ENCODE measurements at regions not wholly inside any gene's neighbourhood (a gene's known extent, or its start where the extent isn't known, plus 50 kb on each side); places are given as distances from the start of the nearest gene placed in this dataset.
"Not testable (repeated sequence)": the region's sequence is repeated elsewhere in the genome, so short reads cannot be mapped to it uniquely, and the experiment has no call there.

DNA sequence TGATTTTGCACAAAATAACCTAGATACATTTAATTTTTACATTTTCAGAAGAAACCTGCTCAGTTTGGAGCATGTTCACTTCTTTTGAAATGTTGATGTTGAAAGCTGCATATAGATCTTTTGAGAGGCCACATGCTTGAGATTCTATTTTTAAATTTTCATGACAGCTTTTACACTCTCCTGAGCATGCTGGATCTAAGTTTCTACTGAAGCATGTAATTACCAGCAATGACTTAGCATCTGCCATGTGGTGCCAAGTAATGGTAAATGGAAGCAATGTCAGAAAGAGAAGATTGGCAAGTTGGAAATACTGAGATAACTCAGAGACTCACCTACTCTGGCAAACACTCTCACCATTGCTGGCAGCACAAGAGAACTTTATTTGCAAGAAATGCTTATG lies 310.6 kb downstream of the NSUN3 start:
- POLR2A ChIA-PET = no interaction called here
- CTCF ChIA-PET = interaction anchor here (0.6 kb wide), 1 partner anchor 37 kb away, joined by 3 read pairs; no protein-coding TSS in a partner anchor
- no peak for DNase-seq (ENCODE audit: extremely low spot score)
- no peak for TF ChIP-seq L3MBTL2 (conservative IDR thresholded peaks at IDR 0.05)
- no peak for TF ChIP-seq LEF1 (IDR thresholded peaks at IDR 0.05; ENCODE audit: borderline replicate concordance)
- no peak for TF ChIP-seq ZNF384 (IDR thresholded peaks at IDR 0.05)
- no peak for TF ChIP-seq BHLHE40 (IDR thresholded peaks at IDR 0.05; ENCODE audit: borderline replicate concordance)
- no peak for TF ChIP-seq TARDBP (IDR thresholded peaks at IDR 0.05)
- no peak for TF ChIP-seq FOXA1 (IDR thresholded peaks at IDR 0.05)
- TF ChIP-seq, protein P1, sequence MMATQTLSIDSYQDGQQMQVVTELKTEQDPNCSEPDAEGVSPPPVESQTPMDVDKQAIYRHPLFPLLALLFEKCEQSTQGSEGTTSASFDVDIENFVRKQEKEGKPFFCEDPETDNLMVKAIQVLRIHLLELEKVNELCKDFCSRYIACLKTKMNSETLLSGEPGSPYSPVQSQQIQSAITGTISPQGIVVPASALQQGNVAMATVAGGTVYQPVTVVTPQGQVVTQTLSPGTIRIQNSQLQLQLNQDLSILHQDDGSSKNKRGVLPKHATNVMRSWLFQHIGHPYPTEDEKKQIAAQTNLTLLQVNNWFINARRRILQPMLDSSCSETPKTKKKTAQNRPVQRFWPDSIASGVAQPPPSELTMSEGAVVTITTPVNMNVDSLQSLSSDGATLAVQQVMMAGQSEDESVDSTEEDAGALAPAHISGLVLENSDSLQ (IDR thresholded peaks at IDR 0.05) = no peak
- TF ChIP-seq FOXK2 (IDR thresholded peaks at IDR 0.05) = no peak
- no peak for TF ChIP-seq FOXM1 (IDR thresholded peaks at IDR 0.05; ENCODE audit: borderline replicate concordance)

- DNase-seq (ENCODE audit: extremely low spot score) = no peak
- TF ChIP-seq ELF4 (IDR thresholded peaks at IDR 0.05) = no peak
- TF ChIP-seq HDGF (IDR thresholded peaks at IDR 0.05; ENCODE audit: borderline replicate concordance) = no peak
- no peak for TF ChIP-seq SUZ12 (IDR thresholded peaks at IDR 0.05)
- no peak for TF ChIP-seq CTBP1 (IDR thresholded peaks at IDR 0.05; ENCODE audit: borderline replicate concordance)
- TF ChIP-seq NFRKB (IDR thresholded peaks at IDR 0.05) = no peak
- no peak for TF ChIP-seq FOXA1 (IDR thresholded peaks at IDR 0.05)
- no peak for TF ChIP-seq LEF1 (IDR thresholded peaks at IDR 0.05; ENCODE audit: borderline replicate concordance)
- TF ChIP-seq FOXK2 (IDR thresholded peaks at IDR 0.05) = no peak
- TF ChIP-seq BHLHE40 (IDR thresholded peaks at IDR 0.05; ENCODE audit: borderline replicate concordance) = no peak
- no peak for TF ChIP-seq L3MBTL2 (conservative IDR thresholded peaks at IDR 0.05)
- no peak for TF ChIP-seq ZNF384 (IDR thresholded peaks at IDR 0.05)
- TF ChIP-seq SP1 (IDR thresholded peaks at IDR 0.05) = no peak
- ChIA-PET CTCF (interaction anchor here (1.3 kb wide), 1 partner anchor 125 kb away, joined by 3 read pairs; no protein-coding TSS in a partner anchor), POLR2A (no interaction called here)
Measured at GRCh38 chr3:94374439-94375161, 311.7 kb downstream of the NSUN3 start.

- POLR2A ChIA-PET; DNase-seq (ENCODE audit: extremely low spot score); CTCF ChIA-PET: not testable (repeated sequence)
Measured at GRCh38 chr3:94377123-94377696, 314.3 kb downstream of the NSUN3 start.

DNA sequence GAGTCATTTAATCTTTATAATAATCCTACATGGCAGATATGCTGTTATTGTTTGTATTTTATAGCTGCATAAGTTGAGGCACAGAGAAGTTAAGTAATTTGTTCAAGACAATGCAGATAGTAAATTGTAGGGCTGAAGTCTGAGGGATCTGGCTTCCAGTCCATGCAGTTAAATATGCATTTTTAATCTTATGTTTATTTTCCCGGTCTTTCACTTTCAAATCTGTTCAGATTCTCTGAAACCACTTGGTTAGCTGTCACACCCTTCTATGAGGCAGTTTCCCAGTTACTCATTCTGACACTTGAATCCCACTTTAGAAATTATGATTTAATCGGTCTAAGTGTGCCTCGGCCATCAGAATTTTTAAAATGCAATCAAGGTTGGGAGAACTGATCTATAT lies 315.0 kb downstream of the NSUN3 start:
- DNase-seq (ENCODE audit: extremely low spot score); CTCF ChIA-PET; POLR2A ChIA-PET: not testable (repeated sequence)

DNA sequence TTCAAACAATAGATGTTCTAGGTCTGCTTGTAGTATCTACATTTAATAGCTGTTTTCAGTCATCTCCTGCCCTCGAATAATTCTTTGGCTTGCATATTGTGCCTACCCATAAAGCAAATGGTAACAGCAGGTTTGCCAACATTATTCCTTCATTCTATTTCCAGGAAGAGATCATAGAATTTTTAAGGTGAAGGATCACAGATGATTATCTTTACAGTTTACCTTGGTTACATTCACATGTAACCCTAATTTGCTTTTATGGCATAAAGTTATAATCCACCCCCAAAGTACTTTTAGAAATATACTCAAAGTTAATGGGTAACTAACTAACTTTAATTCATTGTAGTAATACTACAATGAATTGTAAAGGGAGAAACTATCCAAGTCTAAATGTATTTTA lies 315.5 kb downstream of the NSUN3 start:
- no peak for DNase-seq (ENCODE audit: extremely low spot score)

DNA sequence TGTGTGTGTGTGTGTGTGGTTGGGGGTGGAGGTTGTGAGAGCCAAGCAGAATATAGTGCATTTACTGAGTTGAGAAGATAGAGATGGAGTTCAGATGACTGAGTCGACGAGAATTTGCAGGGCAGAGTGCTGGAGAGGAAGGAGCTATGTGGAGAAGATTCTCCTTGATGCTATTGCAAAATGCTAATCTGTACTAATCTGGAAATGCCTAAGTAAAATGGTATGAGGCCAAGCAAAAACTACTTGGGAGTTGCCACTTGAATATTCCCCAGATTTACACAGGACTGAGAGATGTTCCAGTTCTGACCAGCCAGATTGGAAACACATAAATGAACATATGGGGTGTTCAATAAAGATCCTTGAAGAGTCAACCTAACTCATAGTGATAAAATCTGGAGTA lies 316.4 kb downstream of the NSUN3 start:
- DNase-seq (ENCODE audit: extremely low spot score) = no peak
- ChIA-PET POLR2A (no interaction called here), CTCF (no interaction called here)
- no peak for TF ChIP-seq SP1 (IDR thresholded peaks at IDR 0.05)
- TF ChIP-seq L3MBTL2 (conservative IDR thresholded peaks at IDR 0.05) = no peak
- TF ChIP-seq SUZ12 (IDR thresholded peaks at IDR 0.05) = no peak
- no peak for TF ChIP-seq FOXA1 (IDR thresholded peaks at IDR 0.05)
- TF ChIP-seq FOXK2 (IDR thresholded peaks at IDR 0.05) = no peak
- TF ChIP-seq NFRKB (IDR thresholded peaks at IDR 0.05) = no peak
- no peak for TF ChIP-seq TARDBP (IDR thresholded peaks at IDR 0.05)
- no peak for TF ChIP-seq CTBP1 (IDR thresholded peaks at IDR 0.05; ENCODE audit: borderline replicate concordance)
- TF ChIP-seq, protein P1 (IDR thresholded peaks at IDR 0.05) = no peak
- TF ChIP-seq ELF4 (IDR thresholded peaks at IDR 0.05) = no peak
- TF ChIP-seq HDGF (IDR thresholded peaks at IDR 0.05; ENCODE audit: borderline replicate concordance) = no peak
- no peak for TF ChIP-seq ARNT (IDR thresholded peaks at IDR 0.05)
- no peak for TF ChIP-seq LEF1 (IDR thresholded peaks at IDR 0.05; ENCODE audit: borderline replicate concordance)
- no peak for TF ChIP-seq BHLHE40 (IDR thresholded peaks at IDR 0.05; ENCODE audit: borderline replicate concordance)
- no peak for TF ChIP-seq FOXM1 (IDR thresholded peaks at IDR 0.05; ENCODE audit: borderline replicate concordance)
- no peak for TF ChIP-seq ZNF384 (IDR thresholded peaks at IDR 0.05)

More for the DNA sequence above, 315.5 kb downstream of the NSUN3 start:
- ChIA-PET CTCF (no interaction called here), POLR2A (no interaction called here)
- TF ChIP-seq ELF4 (IDR thresholded peaks at IDR 0.05) = no peak
- no peak for TF ChIP-seq FOXK2 (IDR thresholded peaks at IDR 0.05)
- TF ChIP-seq TARDBP (IDR thresholded peaks at IDR 0.05) = no peak
- TF ChIP-seq FOXM1 (IDR thresholded peaks at IDR 0.05; ENCODE audit: borderline replicate concordance) = no peak
- TF ChIP-seq L3MBTL2 (conservative IDR thresholded peaks at IDR 0.05) = no peak
- no peak for TF ChIP-seq LEF1 (IDR thresholded peaks at IDR 0.05; ENCODE audit: borderline replicate concordance)
- no peak for TF ChIP-seq BHLHE40 (IDR thresholded peaks at IDR 0.05; ENCODE audit: borderline replicate concordance)
- TF ChIP-seq, protein P1 (IDR thresholded peaks at IDR 0.05) = no peak
- no peak for TF ChIP-seq SP1 (IDR thresholded peaks at IDR 0.05)
- no peak for TF ChIP-seq ARNT (IDR thresholded peaks at IDR 0.05)
- no peak for TF ChIP-seq NFRKB (IDR thresholded peaks at IDR 0.05)
- TF ChIP-seq FOXA1 (IDR thresholded peaks at IDR 0.05) = no peak
- TF ChIP-seq HDGF (IDR thresholded peaks at IDR 0.05; ENCODE audit: borderline replicate concordance) = no peak
- no peak for TF ChIP-seq ZNF384 (IDR thresholded peaks at IDR 0.05)
- no peak for TF ChIP-seq SUZ12 (IDR thresholded peaks at IDR 0.05)
- TF ChIP-seq CTBP1 (IDR thresholded peaks at IDR 0.05; ENCODE audit: borderline replicate concordance) = no peak
